HT1080 (cell line): ENCODE measurements at regions not wholly inside any gene's neighbourhood (a gene's known extent, or its start where the extent isn't known, plus 50 kb on each side); places are given as distances from the start of the nearest gene placed in this dataset.
"Not testable (repeated sequence)": the region's sequence is repeated elsewhere in the genome, so short reads cannot be mapped to it uniquely, and the experiment has no call there.

Source experiments
- DNase-seq: peaks from one replicate; pipeline ENCODE4 v3.0.0-alpha.2; 2015; ENCODE audit warnings: low read depth

DNA sequence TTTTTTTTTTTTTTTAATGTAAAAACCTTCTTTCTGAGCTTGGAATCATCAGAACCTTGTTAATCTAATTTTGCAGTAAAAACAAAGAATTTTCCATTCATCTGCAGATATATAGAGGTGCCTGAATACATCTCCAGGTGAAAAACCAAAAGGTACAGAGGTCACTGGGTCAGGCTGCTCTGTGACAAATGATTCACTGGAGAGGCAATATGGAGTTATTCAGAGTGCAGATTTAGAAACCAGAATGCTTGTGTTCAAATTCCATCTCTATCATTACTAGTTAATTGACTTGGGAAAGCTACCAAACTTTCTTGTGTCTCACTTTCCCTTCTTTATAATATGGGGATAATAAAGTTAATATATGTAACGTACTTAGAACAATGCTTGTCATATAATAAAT lies 51.5 kb upstream of the C1orf53 start:
- DNase-seq, result no peak

DNA sequence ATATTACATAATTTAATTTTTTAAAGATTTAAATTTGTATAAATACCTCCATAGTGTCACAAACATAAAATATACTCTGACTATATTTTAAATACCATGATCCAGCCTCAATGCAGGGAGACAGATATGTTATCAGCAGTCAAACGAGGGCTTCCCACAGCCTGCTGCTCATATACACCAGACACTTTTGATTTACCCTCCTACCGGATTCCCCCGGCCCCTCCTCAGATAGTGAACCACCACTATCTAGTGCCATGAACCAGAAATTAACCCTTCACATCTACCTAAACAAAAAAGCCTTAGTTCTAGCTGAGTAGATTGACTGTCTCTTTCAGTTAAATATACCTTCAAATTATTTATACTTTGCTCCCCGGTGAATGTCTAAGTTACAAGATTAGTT lies 52.4 kb upstream of the C1orf53 start:
- no peak for DNase-seq

DNA sequence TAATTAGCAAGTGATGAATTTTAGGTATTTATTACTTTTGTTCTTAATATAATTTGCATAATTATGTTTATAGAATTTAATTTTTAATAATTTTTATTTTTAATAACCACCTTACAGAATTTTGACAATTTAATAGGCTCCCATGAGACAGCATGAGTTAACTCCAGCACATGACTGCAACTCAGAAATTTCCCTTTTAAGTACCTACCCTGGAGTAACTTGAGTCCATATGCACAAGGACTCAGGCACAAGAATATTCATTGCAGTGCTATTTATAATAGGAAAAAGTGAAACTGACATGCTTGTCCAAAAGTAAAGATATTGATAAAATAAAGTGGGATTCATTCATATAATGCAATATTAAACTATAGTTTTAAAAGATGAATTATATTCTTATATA lies 54.1 kb upstream of the C1orf53 start:
- no peak for DNase-seq

DNA sequence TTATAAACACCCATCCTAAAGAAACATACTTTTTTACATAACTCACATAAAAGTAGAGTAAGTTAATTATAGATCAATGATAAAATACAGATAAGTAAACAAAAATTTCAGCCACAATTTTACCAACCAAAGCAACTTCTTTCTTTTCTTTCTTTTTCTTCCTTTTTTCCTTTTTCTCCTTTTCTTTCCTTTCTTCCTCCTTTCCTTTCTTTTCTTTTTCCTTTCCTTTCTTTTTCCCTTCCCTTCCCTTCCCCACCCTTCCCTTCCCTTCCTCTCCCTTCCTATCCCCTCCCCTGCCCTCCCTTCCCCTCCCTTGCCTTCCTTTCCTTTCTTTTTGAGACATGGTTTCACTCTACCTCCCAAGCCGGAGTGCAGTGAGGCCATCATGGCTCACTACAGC lies 56.5 kb upstream of the C1orf53 start:
- no peak for DNase-seq

DNA sequence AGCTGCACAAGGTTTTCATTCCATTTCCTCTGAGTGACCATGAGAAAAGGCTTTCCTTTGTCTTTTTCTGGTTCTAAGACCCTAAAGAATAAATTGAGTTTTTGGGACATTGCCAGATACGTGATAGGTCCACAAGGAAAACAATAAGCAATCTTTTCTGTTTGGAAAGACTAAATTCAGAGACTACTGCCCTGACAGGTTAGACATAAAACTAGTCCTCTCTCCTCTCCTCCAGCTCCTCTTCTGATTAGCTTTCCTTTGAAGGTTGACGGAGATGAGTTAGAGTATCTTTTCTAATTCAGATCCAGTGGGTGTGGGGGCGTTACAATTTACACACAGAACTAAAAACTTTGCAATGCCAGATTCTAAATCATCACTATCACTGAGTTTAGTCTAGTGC lies 57.8 kb upstream of the C1orf53 start:
- DNase-seq, result no peak

DNA sequence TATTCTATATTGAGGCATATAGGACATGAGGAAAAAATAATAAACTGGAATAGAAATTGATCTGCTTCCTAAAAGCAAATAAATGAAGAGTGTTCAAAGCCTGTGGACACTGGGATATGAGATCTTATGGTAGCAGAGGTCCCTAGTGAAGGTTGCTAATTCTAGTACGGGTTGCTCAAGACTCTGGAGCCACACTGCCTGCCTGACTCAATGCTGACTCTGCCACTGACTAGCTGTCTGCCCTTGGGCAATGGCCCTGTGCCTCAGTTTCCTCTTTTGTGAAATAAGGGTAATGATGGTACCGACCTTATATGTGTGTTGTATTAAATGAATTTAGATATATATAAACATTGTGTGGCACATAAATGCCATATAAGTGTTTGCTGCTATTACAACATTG lies 59.0 kb upstream of the C1orf53 start:
- no peak for DNase-seq

DNA sequence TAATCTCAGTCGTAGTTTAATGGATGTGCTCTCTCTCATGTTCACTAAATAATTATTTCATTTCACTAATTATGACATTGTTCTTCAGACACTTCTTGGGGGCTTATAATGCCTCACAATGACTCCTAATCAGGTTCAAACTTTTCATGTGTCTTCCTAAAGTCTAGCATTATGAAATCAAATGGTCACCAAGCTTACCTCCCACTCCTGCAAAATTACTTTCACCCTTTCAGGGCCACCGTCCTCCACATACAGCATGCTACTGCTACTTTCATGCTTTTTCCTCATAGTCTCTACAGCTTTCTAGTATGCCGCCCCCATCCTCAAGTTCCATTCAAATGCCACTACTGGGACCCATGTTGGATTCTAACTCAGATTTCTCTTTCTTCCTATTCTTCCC lies 59.8 kb upstream of the C1orf53 start:
- no peak for DNase-seq

DNA sequence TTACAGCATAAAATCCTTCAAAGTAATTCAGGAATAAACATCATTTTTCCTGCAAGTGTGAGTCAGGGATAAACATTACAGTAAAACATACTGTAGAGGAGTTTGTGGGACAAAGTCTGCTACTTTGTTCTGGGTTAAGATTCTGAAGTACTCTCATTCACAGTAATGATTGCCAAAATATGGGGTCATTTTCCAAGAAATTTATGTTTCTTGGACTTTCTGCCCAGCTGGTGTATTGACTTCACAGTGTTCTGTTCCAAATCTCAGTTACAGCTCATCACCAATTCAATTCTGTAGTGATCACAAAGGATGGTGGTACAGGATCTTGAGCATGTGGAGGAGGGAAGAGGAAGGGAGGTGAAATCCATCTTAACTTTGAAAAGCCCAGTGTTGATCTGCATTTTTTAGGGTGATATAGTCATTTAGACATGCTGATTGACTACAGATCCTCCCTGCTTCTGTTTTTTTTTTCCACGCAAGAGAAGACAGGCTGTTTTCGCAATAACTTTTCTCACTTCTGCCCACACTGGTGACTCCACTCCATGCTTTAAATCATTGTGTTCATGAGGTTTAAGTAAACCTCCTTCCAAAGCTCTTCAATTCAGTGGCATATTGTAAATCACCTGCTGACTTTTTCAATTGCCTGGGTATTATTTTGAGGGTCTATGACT lies 60.4 kb upstream of the C1orf53 start:
- no peak for DNase-seq

DNA sequence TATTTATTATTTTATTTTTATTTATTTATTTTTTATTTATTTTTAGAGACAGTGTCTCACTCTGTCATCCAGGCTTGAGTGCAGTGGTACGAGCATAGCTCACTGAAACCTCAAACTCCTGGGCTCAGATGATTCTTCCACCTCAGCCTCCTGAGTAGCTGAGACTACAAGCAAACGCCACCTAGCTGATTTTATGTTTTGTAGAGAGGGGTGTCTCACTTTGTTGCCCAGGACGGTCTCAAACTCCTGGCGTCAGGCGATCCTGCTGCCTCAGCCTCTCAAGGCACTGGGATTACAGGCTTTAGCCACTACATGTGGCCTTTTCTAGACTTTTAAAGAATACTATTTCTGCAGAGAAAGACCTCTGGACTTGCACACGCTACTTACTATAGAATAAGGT lies 61.3 kb upstream of the C1orf53 start:
- no peak for DNase-seq

DNA sequence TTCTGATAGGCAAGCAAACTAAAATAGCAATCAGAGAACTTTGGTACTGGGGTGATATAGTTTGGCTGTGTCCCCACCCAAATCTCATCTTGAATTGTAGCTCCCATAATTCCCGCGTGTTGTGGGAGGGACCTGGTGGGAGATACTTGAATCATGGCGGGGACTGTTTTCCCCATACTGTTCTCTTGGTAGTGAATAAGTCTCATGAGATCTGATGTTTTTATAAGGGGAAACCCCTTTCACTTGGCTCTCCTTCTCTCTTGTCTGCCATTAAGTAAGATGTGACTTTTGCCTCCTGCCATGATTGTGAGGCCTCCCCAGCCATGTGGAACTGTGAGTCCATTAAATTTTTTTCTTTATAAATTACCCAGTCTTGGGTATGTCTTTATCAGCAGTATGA lies 62.6 kb upstream of the C1orf53 start:
- DNase-seq, result not testable (repeated sequence)

DNA sequence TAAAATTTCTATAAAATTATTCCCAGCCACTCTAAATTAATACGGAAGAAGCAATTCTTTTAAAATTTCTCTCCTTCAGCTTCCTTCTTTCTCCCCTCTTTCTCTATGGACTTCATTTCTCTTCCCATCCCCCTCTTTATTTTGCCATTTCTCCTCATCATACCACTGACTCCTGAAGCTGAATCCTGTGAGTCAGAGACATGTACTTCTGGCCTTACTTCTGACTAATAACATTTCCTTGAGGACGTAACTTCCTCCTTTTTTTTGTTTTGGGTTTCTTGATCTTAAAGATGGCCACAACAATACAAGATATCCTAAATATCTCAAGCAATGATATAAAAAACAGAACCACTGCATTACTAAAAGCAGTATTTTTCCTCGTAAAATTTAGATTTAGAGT lies 63.6 kb upstream of the DENND1B start:
- DNase-seq, result peak; percentile 90

DNA sequence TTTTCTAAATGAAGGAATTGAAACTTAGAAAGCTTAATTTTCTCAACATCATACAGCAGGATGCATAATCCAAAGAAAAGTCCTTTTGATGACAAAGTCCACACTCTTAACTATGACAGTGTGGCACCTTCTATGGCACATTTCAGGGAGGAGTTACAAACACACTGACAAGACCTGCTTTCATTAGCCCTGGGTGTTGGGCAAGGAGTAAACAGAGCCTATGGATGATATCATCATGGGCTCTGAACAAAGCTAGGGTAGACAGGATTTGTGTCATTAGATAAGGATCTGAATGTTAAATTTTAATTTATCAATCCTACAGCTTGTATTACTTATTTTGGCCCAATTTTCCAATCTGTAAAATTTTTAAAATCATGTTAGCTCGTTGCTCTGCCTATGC lies 62.6 kb upstream of the DENND1B start:
- DNase-seq, result no peak

DNA sequence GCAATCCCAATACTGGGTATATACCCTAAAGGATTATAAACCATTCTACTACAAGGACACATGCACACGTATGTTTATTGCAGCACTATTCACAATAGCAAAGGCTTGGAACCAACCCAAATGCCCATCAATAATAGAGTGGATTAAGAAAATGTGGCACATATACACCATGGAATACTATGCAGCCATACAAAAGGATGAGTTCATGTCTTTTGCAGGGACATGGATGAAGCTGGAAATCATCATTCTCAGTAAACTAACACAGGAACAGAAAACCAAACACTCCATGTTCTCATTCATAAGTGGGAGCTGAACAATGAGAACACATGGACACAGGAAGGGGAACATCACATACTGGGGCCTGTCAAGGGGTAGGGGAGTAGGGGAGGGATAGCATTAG lies 61.1 kb upstream of the DENND1B start:
- DNase-seq, result not testable (repeated sequence)

DNA sequence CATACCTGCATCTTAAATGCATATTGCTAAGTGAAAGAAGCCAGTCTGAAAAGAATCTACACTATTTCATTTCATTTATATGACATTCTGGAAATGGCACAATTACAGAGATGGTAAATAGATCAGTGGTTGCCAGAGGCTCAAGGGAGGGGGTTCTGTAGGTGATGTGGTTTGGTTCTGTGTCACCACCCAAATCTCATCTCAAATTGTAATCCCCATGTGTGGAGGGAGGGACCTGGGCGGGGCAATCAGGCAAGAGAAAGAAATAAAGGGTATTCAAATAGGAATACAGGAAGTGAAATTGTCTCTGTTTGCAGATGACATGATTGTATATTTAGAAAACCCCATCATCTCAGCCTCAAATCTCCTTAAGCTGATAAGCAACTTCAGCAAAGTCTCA lies 53.7 kb upstream of the DENND1B start:
- DNase-seq, result not testable (repeated sequence)

DNA sequence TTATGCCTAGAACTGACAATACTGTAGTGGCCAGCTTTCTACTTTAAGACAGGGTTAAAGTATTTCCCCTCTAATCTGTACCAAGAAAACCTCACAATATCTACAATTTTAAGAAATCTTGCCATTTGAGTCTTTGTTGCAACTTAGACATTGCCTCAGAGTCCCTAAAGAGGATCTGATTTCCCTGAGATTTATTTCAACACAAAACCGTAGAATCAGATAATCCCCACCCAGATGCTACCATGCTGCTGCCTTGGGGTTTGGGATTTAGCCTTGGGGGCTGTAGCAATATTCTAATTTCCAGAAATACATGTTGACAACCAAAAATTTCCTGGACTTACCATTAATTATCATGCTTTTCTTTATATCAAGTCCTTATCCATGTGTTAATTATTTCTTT lies 50.3 kb upstream of the DENND1B start:
- DNase-seq, result no peak
